H1 (cell line): ENCODE measurements at regions not wholly inside any gene's neighbourhood (a gene's known extent, or its start where the extent isn't known, plus 50 kb on each side); places are given as distances from the start of the nearest gene placed in this dataset.

Experiments
- CREB1 ChIP-seq: IDR thresholded peaks from 2 replicates; pipeline ENCODE4 v1.6.1; 2012; ENCODE audit warnings: inconsistent platforms
- SRF ChIP-seq: IDR thresholded peaks from 2 replicates; pipeline ENCODE4 v1.6.1; 2011; ENCODE audit warnings: mild to moderate bottlenecking, low read depth, low read length, moderate library complexity
- TF ChIP-seq, protein P1 (sequence below), 3 experiments: IDR thresholded peaks; 1 replicate in 2 of 3; 2 replicates in 1 of 3; pipeline versions ENCODE4 v1.5.1 to v1.6.1; 2011; ENCODE audit warnings: low read length in 3 of 3, mild to moderate bottlenecking in 3 of 3, inconsistent platforms in 2 of 3, low read depth in 1 of 3, moderate library complexity in 1 of 3; ENCODE audit not compliant: insufficient read depth in 1 of 3; ENCODE audit errors: control extremely low read depth in 1 of 3

DNA sequence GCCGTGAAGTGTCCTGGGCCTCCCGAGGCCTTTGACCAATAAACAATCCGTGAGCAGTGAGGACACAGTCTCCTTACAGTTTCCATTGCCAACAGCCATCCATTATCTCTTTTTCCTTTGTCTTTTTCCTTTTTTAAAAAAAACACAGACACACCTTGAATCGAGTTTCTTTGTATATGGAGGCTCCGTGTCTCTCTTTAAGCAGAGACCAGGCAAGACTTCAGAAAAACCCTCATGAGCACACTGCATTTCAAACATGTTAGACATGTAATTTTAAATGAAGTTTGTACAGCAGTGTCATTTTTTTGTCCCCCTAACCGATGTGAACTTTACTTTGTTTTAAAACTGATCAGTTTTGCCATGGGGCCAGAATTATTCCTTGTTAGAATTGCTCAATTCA, 111.1 kb downstream of the SPTSSA start:
- TF ChIP-seq, protein P1, sequence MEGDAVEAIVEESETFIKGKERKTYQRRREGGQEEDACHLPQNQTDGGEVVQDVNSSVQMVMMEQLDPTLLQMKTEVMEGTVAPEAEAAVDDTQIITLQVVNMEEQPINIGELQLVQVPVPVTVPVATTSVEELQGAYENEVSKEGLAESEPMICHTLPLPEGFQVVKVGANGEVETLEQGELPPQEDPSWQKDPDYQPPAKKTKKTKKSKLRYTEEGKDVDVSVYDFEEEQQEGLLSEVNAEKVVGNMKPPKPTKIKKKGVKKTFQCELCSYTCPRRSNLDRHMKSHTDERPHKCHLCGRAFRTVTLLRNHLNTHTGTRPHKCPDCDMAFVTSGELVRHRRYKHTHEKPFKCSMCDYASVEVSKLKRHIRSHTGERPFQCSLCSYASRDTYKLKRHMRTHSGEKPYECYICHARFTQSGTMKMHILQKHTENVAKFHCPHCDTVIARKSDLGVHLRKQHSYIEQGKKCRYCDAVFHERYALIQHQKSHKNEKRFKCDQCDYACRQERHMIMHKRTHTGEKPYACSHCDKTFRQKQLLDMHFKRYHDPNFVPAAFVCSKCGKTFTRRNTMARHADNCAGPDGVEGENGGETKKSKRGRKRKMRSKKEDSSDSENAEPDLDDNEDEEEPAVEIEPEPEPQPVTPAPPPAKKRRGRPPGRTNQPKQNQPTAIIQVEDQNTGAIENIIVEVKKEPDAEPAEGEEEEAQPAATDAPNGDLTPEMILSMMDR (IDR thresholded peaks at IDR 0.05; ENCODE audit: control extremely low read depth in 1 of 3, insufficient read depth in 1 of 3, low read depth in 1 of 3, low read length in 3 of 3) = no peak
- TF ChIP-seq CREB1 (no peak), SRF (no peak)
